ENCODE measurements at regions not wholly inside any gene's neighbourhood (a gene's known extent, or its start where the extent isn't known, plus 50 kb on each side); places are given as distances from the start of the nearest gene placed in this dataset.

DNA sequence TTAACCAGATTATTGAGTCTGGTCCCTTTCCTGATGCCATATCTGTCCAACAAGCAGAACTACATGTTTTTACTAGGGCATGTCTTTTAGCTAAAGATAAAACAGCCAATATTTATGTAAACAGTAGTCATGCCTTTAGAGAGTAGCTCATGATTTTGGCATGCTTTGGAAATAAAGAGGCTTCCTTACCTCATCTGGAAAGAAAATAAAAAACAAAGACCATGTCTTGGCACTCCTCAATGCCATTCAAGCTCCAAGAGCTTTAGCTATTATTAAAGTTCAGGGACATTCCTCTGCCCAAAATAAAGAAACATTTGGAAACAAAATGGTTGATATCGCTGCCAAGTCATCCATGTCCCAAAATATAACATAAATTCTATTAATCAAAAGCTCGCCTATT is 202.4 kb downstream of the URB2 start:
- DNase-seq, result no peak

DNA sequence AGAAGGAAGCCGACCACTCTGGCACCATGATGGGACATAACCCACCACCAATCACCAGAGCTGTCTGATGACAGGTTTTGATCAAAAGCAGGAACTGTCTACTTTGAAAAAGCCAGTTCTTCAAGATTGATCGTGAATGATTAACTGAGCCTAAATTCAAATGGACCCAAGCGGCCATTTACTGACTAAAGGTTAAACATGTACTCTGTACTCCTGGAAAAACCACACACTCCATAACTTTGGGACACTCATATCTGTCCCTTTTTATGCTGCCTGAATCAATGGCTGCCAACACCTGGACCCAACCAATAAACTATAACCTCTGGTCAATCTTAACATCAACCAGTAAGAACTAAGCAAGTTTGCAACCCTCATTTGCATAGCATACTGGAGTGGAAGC is 206.6 kb downstream of the URB2 start:
- DNase-seq, result no peak

DNA sequence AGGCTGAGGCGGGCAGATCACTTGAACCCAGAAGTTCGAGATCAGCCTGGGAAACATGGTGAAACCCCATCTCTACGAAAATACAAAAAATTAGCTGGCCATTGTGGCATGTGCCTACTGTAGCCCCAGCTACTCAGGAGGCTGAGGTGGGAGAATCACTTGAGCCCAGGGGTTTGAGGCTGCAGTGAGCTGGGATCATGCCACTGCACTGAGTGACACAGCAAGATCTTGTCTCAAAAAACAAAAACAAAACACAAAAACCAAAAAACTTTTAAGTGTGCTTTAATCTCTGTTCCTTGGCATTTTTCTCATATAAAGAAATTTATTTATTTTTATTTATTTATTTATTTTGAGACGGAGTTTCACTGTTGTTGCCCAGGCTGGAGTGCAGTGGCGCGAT is 208.2 kb downstream of the URB2 start:
- DNase-seq, result no peak

DNA sequence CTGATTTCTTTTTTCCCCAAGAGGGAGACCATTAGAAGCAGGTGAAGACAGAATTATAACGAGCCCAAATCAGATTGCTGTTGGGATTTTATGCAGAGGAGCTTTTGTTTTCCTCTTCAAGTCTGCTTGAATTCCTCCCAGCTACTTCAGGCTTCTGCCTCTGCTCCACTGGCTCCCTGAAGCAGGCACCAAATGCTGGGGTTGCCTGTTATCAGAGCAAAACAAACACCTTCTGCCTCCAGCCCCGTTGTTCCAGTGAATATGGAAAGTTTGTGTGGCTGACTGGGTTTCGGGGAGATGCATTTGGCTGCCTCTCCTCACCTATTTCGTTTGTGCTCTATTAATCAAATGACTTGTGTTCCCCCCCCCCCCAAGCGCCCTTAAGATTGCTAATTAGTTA is 209.2 kb downstream of the URB2 start:
- DNase-seq, result no peak

DNA sequence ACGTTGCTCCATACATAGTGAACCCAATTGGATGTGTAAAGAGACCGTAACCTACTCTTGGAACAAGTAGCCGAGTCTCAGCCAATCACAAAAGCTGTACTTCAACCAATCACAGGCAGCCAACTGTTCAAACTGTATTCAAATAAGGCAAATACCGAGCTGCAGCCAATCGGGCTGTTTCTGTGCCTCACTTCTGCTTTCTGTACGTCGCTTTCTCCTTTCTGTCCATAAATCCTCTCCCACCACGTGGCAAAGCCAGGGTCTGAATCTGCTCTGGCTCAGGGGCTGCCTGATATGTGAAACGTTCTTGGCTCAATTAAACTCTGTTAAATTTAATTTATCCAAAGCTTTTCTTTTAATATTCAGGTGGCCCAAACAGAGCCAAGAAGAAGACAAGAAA is 210.3 kb downstream of the URB2 start:
- no peak for DNase-seq

DNA sequence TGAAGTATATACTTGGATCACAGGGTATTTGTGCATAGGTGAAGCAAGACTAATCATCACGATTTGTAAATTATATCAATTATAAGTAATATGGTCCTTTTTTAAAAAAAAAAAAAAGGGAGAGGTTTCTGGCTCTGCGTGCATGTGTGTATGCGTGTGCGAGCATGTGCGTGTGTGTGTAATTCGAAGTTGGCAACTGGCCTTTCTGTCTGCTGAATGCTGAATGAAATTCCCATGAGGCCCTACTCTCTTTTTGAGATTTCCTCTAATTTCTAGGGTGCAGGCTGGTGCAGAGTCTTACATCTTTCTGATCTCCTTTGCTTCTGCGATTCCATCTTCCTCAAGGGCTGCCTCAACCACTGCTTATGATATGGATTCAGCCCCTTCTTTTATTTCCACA is 212.2 kb downstream of the URB2 start:
- no peak for DNase-seq

DNA sequence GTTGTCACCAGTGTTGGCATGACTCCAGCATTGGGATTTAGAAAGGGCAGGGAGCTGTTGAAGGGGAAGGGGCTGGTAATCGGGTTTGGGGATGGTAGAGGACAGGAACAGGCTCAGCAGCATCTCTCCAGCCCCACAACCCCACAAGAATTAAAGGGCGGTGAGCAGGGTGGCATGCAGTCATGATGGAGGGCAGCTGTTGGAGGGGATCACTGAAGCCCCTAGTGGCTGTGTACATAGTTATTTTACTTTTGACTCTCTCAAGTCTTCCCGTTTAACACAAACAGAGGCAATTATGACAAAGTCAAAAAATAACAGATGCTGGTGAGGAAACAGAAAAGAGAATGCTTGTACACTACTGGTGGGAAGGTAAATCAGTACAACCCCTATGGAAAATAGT is 213.8 kb downstream of the URB2 start:
- no peak for DNase-seq

DNA sequence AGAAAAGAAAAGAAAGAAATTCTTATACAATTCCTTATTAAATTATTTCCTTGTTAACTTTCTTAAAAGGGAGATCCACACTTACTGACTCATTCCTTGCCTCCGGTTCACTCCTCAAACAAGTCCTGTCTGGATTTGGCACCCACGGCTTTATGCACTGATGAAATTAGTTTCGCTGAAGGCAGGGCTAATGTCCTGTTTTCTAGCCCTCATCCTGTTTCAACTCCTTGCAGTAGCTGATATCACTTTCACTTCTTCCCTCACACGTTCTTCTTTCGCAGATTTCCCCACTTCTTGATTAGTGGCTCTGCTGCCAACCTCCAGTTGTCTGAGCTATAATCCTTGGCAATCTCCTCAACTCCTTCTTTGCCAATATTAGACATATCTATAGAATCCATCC is 215.2 kb downstream of the URB2 start:
- DNase-seq, result no peak

DNA sequence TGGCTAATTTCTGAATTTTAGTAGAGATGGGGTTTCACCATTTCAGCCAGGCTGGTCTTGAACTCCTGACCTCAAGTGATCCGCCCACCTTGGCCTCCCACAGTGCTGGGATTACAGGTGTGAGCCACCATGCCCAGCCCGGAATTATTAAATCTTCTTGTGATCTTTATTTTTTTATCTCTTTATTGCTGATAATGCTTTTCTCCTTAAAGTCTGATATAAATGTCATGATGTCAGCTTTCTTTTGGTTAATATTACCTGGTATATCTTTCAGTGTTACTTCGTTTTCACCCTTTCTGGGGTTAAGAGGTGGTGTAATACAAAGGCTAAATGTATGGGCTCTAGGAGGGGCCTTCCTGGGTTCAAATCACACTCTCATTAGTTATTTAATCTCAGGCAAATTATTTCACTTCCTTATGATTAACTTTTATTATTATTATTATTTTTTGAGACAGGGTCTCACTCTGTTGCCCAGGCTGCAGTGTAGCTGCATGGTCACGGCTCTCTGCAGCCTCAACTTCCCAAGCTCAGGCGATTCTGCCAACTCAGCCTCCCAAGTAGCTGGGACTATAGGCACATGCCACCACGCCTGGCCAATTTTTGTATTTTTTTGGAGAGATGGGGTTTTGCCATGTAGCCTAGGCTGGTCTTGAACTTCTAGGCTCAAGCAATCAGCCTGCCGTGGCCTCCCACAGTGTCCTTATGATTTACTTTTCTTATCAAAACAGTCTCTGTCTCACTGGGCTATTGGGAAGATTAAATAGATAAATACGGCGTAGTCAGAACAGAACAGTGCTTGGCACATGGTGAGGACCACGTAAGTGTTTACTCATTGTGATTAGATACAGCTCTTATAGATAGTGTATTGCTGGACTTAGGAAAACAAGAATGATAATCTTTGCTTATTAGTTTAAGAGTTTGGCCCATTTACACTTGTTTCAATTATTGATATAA is 216.5 kb downstream of the URB2 start:
- DNase-seq, result no peak

DNA sequence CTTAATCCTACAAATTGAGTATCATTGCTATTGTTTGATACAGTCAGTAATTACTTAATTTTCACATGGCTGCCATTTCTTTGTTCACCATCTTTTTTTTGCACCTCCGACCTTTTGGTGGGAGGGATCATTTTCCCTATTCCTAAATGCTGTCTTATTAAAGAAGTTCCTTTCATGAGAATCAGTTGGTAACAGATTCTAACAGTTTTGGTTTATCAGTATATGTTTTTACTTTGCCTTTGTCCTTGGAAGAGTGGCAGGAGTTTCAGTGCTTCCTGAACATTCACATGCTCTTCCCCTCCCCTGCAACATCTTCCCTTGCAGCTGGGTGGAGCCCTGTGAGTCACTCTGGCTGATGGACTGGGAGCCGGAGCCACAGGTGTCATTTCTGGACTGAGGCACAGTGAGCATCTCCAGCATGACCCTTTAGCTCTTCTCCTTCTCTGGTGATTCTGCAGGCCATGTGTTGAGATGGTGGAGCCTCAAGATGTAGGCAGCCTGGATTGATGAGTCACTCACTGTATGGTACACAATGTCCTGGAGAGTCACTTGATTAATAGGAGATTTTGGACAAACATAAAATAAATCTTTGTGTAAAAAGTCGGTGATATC is 217.7 kb downstream of the URB2 start:
- no peak for DNase-seq

DNA sequence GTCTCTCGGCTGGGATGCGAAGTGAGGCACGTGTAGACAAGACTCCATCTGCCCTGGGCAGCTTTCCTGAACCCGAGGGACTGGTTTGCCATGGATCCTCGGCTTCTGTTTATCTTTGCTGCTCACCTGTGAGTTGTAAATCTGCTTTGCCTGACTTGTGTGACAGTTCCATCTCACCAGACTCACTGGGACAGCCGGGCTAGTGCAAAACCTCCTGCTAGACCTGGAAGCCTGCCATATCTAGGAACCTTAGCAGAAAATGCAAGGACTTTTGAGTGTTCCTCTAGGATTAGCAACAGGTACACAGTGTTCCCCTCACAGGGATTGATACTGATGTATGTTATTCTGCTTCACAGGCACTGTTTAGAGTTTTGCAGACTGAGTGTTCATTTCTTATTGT is 218.6 kb downstream of the URB2 start:
- DNase-seq, result no peak

DNA sequence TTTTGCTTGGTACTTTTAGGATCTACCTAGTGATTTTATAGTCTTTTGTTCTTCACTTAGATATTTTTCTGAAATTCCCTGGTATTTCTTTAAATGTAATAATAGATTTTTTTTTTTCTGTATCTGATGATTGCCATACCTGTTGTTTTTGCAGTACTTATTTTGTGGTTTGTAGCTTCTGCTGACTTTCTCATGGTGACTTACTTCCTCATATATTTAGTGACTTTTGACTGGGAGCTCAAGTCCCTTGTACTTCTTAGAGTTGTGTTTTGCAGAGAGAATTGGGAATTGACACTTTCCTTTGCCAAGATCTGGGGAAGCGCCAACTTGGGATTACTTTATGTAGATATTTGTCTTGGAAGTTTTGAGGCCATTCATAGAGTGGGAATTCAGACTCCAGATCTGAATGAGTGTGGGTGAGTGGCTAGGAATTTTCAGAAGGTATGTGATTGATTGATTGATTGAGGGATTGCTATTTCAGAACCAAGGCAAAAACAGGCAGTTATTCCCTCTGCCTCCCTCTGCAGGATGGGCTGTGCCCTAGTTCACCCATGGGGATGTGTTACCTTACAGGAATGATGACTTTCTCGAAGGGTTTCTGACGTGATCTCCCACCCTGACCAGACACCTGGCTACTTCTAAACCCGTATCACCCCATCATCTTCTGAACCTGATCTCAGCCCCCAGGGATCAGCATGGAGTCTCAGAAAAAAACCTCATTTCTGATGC is 219.5 kb downstream of the URB2 start:
- DNase-seq, result no peak

DNA sequence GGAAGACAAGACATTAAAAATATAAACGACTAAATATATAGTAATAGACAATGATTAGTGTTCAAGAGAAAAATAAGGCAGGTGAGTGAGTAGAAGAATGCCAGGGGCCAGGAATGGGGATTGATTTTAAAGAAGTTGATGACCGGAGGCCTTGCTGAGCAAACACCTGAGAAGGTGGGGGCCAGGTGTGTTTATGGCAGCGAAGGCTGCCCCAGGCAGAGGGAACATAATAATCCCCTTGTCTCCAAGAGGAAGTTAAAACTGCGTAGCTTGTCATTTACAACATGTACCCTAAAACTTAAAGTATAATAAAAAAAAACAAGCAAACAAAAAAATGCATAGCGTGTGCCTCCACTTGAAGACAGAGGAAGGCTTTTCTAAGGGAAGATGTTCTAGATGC is 220.3 kb downstream of the URB2 start:
- DNase-seq, result no peak

DNA sequence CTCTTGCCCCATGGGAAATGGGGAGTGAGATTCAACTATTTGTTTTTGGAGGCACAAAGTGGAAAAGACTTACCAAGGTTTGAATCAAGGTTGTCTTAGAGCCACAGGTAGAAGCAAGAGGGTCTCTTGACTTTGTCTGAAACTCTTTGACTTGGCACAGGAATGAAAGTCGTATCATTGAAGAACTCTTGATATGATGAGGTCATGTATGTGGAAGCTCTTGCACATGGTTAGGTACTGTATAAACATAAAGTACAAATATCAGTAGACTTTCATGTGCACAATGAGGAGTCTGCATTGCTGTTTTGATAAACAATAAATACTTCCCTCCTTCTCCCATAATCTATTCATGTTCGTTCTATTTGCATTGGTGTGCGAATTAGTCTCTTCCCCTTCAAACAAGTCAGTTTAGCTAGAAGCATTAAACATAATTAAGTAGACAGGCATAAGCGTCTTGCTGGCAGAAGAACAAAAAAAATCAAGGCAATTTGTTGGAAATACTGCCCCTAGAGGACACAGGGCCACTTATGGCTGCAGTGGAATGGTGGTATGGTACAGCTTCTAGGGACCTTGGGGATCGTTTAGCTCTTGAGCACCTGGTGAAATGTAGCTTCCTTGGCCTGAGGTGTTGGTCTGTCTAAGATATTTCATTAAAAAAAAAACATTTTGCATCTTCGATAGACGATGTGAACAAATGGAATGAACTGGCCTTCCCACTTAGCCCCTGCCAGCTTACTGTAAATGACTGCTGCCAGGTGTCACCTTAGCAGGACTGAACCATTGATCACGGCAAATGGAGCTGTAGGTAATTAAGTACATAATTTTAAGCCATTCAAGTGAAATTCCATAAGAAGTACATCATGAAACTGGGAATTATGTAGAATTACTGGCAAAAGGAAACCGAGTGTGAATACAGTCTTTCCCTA is 218.0 kb upstream of the GALNT2 start:
- no peak for DNase-seq

DNA sequence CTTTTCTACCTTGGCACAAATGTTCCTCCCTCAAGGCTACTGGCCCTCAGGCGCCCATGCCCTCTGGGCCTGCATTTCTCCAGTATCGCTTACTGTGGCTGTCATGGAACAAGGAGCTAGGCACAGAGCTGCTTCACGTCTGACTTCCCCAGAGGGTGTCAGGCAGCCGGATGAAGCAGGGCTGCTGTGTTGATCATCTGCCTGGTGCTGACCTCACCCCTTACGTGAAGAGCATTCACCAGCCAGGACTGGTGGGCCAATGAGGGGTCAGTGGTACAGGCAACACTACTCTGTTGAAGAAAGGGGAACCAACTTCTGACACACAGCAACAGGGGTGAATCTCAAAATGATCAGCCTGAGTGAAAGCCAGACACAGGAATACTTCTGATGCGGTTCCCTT is 215.5 kb upstream of the GALNT2 start:
- DNase-seq, result no peak

DNA sequence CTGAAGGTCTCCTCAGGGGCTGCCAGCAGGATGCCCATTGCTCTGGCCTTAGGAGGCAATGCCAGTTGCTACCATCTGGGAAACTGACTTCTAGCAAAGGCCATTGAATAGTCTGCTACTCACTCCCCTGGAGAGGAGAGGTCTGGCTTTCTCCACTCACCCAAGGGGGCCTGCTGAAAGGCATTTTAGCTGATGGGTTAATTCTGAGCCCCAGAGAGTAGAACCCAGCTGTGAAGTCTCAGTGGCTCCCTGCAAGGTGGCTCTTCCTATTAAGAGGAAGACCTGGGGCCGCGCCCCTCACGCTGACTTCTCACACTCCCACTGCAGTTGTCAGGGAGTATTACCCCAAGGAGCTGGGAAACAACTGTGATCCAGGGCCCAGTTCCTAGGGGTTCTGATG is 213.3 kb upstream of the GALNT2 start:
- DNase-seq, result no peak

DNA sequence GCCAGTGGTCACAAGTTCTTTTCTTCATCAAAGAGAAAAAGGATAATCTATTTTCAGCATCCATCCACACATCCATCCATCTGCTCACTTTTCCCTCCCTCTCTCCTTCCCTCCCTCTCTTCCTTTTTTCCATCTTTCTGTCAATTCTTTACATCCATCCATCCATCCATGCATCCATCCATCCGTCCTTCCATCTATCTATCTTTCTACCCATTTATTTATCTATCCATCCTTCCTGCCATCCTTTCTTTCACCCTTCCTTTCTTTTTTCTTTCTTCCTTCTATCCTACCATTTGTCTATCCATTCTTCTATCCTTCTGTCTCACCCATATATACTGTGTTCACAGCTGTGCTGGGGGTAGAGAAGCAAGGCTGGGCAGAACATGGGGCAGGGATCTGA is 212.4 kb upstream of the GALNT2 start:
- DNase-seq, result no peak

DNA sequence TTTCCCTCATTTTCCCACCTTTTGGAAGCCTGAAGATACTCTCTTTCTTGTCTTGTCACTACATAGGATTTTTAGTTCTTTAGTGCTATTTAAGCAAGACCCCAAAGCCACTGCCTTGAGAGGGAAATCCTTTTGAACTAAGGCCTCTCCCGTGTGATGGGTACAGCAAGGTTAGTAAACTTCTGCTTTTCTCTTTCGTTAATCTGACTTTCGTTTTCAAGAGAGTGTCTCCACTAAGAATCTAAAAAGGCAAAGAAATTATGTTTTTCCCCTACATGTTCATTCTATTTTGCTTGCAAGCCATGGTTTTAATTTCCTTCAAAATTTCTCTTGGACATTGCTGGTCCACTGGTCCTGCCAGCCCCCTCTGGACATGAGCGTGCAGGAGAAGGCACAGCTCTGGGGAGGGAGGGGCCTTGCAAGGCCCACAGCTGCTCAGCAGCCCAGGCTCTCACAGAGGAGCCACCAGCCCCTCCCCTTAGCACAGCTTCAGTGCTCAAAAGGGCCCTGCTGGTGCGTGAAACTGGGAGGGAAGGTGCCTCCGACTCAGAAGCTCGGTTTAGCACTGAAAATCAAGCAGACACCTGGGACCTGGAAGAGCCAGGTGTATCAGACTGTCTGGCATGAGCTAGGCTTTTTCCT is 210.9 kb upstream of the GALNT2 start:
- no peak for DNase-seq

DNA sequence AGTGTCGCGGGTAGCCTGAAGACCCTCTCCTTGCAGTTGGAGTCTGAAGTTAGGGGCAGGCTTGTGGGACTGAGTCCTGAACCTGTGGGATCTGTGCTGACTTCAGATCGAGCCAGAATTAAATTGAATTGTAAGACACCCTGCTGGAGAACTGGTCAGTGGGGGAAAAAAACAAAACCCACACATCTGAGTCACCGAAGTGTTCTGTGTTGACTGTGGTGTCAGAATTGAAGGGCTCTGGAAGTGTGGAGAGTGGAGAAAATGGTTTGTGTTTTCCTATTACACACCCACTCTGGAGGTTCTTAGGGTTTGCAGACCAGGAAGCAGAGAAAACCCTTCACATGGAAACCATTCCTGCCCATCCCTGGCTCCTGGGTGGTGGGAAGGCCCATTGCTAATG is 209.5 kb upstream of the GALNT2 start:
- no peak for DNase-seq

DNA sequence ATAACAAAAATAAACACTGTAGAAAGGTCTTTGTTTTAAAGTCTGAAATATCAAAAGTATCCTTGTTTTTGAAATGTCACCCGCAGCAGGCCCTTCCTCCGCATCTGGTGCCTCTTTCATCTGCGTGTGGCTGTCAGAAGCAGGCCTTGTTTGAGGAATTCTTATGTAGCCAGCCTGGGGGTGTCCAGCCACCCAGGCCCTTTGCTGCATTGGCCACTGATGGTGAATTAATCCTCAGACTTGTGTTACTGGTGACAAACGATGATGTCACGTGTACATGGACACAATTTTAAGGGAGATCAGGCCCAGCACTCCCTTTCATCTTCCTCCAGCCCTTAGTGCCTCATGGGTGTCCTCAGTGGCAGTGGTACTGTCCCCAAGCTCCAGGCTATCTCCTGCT is 208.0 kb upstream of the GALNT2 start:
- DNase-seq, result no peak

DNA sequence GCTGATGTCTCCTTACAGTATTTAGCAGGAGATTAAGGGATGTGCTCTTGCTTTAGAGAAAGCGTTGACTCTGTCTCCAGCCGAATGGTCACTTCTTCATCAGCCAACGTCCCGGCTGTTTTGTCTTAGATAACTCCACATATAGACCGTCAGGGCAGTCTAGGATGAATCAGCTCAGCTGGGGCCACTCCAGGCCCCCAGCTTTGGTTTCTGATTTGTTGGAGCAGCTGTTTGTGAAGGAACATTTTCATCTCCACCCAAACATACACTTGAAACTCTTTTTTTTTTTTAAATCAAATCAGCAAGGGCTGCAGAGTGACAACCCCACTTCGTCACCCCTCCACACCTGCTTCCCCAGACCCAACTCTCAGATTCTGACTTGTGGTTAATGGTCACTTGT is 206.1 kb upstream of the GALNT2 start:
- no peak for DNase-seq

DNA sequence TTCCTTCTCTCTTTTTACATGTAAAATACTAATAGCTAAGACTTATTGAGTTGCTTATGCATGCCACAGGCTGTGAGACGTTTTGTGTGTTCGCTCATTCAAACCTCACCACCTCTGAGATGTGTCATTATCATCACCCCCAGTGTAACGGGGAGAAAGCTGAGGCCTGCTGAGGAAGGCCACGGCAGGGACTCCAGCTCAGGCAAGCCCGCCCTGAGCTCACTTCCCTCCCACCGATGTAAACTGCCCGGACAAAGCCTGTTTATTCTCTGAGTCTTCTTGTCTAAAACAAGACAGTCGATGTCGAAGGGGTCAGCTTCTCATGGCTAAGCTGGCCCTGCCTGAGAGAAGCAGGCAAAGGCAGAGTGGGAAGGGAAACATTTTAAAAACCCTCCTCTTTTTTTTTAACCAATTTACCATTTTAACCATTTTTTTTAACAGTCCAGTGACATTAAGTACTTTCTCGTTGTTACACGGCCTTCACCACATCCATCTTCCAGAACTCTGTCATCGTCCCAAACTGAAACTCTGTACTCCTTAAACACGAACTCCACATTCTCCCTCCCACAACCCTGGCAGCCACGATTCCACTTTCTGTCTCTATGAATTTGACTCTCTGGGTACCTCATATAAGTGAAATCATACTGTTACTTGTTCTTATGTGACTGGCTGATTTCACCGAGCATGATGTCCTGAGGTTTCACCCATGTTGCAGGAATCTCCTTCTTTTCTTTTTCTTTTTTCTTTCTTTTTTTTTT is 204.8 kb upstream of the GALNT2 start:
- DNase-seq, result no peak

All from activated T-cell treated with anti-CD3 and anti-CD28 coated beads for 4 hours (primary cell).